H1 (cell line): ENCODE measurements at regions not wholly inside any gene's neighbourhood (a gene's known extent, or its start where the extent isn't known, plus 50 kb on each side); places are given as distances from the start of the nearest gene placed in this dataset.

Experiments used
- ATF3 ChIP-seq: IDR thresholded peaks from 2 replicates; pipeline ENCODE4 v1.6.1; 2011; ENCODE audit warnings: low read depth, mild to moderate bottlenecking, low read length; ENCODE audit not compliant: insufficient read depth
- BRCA1 ChIP-seq: IDR thresholded peaks from 2 replicates; pipeline ENCODE4 v1.6.1; 2012; ENCODE audit warnings: low read depth, low read length, improper control_type of control experiment
- CHD2 ChIP-seq: IDR thresholded peaks from 2 replicates; pipeline ENCODE4 v1.6.1; 2012; ENCODE audit warnings: low read length, improper control_type of control experiment
- CTCF ChIP-seq, 3 experiments: IDR thresholded peaks; 1 replicate in 2 of 3; 2 replicates in 1 of 3; pipeline versions ENCODE4 v1.5.1 to v1.6.1; 2011; ENCODE audit warnings: low read length in 3 of 3, mild to moderate bottlenecking in 3 of 3, inconsistent platforms in 2 of 3, low read depth in 1 of 3, moderate library complexity in 1 of 3; ENCODE audit not compliant: insufficient read depth in 1 of 3; ENCODE audit errors: control extremely low read depth in 1 of 3
- JUND ChIP-seq: IDR thresholded peaks from 2 replicates; pipeline ENCODE4 v1.6.1; 2011; ENCODE audit warnings: mild to moderate bottlenecking, improper control_type of control experiment, low read length
- MAFK ChIP-seq: IDR thresholded peaks from 2 replicates; pipeline ENCODE4 v1.6.1; 2012; ENCODE audit warnings: low read depth, mild to moderate bottlenecking, improper control_type of control experiment, low read length
- MAX ChIP-seq: IDR thresholded peaks from 2 replicates; pipeline ENCODE4 v1.6.1; 2012; ENCODE audit warnings: inconsistent platforms
- POLR2A ChIP-seq, 2 experiments: IDR thresholded peaks; 1 replicate in 1 of 2; 2 replicates in 1 of 2; pipeline ENCODE4 v1.6.1; 2011; ENCODE audit warnings: low read depth in 2 of 2, low read length in 2 of 2, mild to moderate bottlenecking in 2 of 2; ENCODE audit errors: control extremely low read depth in 1 of 2
- POLR2AphosphoS5 ChIP-seq: IDR thresholded peaks from 2 replicates; pipeline ENCODE4 v1.6.1; 2011; ENCODE audit warnings: low read depth, low read length
- RFX5 ChIP-seq: IDR thresholded peaks from 2 replicates; pipeline ENCODE4 v1.6.1; 2011; ENCODE audit warnings: low read depth, low read length, improper control_type of control experiment, borderline replicate concordance
- SRF ChIP-seq: IDR thresholded peaks from 2 replicates; pipeline ENCODE4 v1.6.1; 2011; ENCODE audit warnings: mild to moderate bottlenecking, low read depth, low read length, moderate library complexity
- TAF7 ChIP-seq: optimal IDR thresholded peaks from 2 replicates; pipeline ENCODE3; 2011; ENCODE audit warnings: low read depth, mild to moderate bottlenecking, inconsistent platforms, low read length, moderate library complexity, borderline replicate concordance
- TCF12 ChIP-seq: IDR thresholded peaks from 2 replicates; pipeline ENCODE4 v1.6.1; 2011; ENCODE audit warnings: low read depth, mild to moderate bottlenecking, low read length
- ZNF274 ChIP-seq: IDR thresholded peaks from 2 replicates; pipeline ENCODE4 v1.7.0; 2012; ENCODE audit warnings: low read length, borderline replicate concordance; ENCODE audit errors: extremely low read depth

DNA sequence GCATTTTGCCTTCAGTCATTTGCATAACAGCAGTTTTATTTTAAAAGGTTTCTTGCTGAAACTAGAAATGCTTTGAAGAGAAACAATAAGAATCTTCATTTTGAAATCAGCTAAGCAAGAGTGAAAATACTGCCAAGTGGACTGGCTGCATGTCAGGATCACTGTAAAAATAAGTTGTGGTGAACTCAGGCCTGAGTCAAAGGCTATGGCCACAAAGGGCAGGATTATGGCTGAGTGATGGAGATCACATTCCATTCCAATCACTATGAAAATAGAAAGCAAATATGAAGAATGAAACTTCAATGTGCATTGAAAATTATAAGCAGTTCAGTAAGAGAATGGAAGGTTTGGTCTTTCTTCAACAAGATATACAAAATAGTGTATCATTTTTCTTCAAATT lies 224.5 kb downstream of the PCDH18 start:
- TF ChIP-seq CTCF (IDR thresholded peaks at IDR 0.05; ENCODE audit: control extremely low read depth in 1 of 3, insufficient read depth in 1 of 3, low read depth in 1 of 3, low read length in 3 of 3), result no peak
- no peak for TF ChIP-seq ZNF274
- TF ChIP-seq TAF7, result no peak
- no peak for TF ChIP-seq RFX5
- TF ChIP-seq BRCA1, result no peak
- no peak for TF ChIP-seq POLR2A (IDR thresholded peaks at IDR 0.05; ENCODE audit: control extremely low read depth in 1 of 2, low read depth in 2 of 2, low read length in 2 of 2)
- no peak for TF ChIP-seq TCF12
- TF ChIP-seq MAX, result no peak
- no peak for TF ChIP-seq CHD2
- no peak for TF ChIP-seq SRF
- no peak for TF ChIP-seq MAFK
- no peak for TF ChIP-seq JUND
- TF ChIP-seq POLR2AphosphoS5, result no peak
- no peak for TF ChIP-seq ATF3
